GM18951 (cell line): ENCODE measurements at regions not wholly inside any gene's neighbourhood (a gene's known extent, or its start where the extent isn't known, plus 50 kb on each side); places are given as distances from the start of the nearest gene placed in this dataset.
"Not testable (repeated sequence)": the region's sequence is repeated elsewhere in the genome, so short reads cannot be mapped to it uniquely, and the experiment has no call there.

ENCODE experiments used
- POLR2A ChIP-seq: IDR thresholded peaks from 4 replicates; pipeline ENCODE4 v1.6.1; 2011; ENCODE audit warnings: mild to moderate bottlenecking; ENCODE audit not compliant: insufficient read length, insufficient read depth; ENCODE audit errors: extremely low read depth
- in situ Hi-C: fragments of 300-500 bp; cut with MboI; formaldehyde crosslinking; loops from one replicate; pipeline ENCODE4 v1.12.0; 2022; ENCODE audit warnings: low sequenced_read_pairs, mixed read lengths, inconsistent platforms; ENCODE audit not compliant: unreplicated experiment

GRCh38 chr6:75031102-75031501, 174.8 kb downstream of the COL12A1 start:
- in situ Hi-C loops, result not testable (repeated sequence)

GRCh38 chr6:75029333-75029732, 176.5 kb downstream of the COL12A1 start:
- no peak for TF ChIP-seq POLR2A
- in situ Hi-C loops, result no loop called here

GRCh38 chr6:75025371-75025770, 180.5 kb downstream of the COL12A1 start:
- TF ChIP-seq POLR2A, result no peak
- in situ Hi-C loops, result no loop called here

GRCh38 chr6:75024828-75025227, 181.0 kb downstream of the COL12A1 start:
- in situ Hi-C loops, result no loop called here
- TF ChIP-seq POLR2A, result no peak

GRCh38 chr6:75023634-75024033, 182.2 kb downstream of the COL12A1 start:
- TF ChIP-seq POLR2A, result no peak
- in situ Hi-C loops, result no loop called here

- in situ Hi-C loops, result no loop called here
- no peak for TF ChIP-seq POLR2A
Observed at GRCh38 chr6:75020971-75021370, 184.9 kb downstream of the COL12A1 start.

GRCh38 chr6:75020376-75020775, 185.5 kb downstream of the COL12A1 start:
- in situ Hi-C loops, result no loop called here
- no peak for TF ChIP-seq POLR2A

- in situ Hi-C loops, result no loop called here
- no peak for TF ChIP-seq POLR2A
Observed at GRCh38 chr6:75012018-75012417, 193.8 kb downstream of the COL12A1 start.

- in situ Hi-C loops, result not testable (repeated sequence)
Observed at GRCh38 chr6:75003984-75004383, 201.9 kb downstream of the COL12A1 start.

GRCh38 chr6:74997646-74998045, 208.2 kb downstream of the COL12A1 start:
- in situ Hi-C loops, result no loop called here
- no peak for TF ChIP-seq POLR2A

- in situ Hi-C loops, result no loop called here
- TF ChIP-seq POLR2A, result no peak
Observed at GRCh38 chr6:74993136-74993535, 212.7 kb downstream of the COL12A1 start.

GRCh38 chr6:74991573-74992332, 214.1 kb downstream of the COL12A1 start:
- TF ChIP-seq POLR2A, result no peak
- in situ Hi-C loops, result no loop called here

GRCh38 chr6:74979065-74979766, 226.6 kb downstream of the COL12A1 start:
- no peak for TF ChIP-seq POLR2A
- in situ Hi-C loops, result no loop called here

- in situ Hi-C loops, result no loop called here
- no peak for TF ChIP-seq POLR2A
Observed at GRCh38 chr6:74976701-74977100, 229.2 kb downstream of the COL12A1 start.

GRCh38 chr6:74976026-74976425, 229.8 kb downstream of the COL12A1 start:
- in situ Hi-C loops, result no loop called here
- no peak for TF ChIP-seq POLR2A

GRCh38 chr6:74973591-74973990, 232.3 kb downstream of the COL12A1 start:
- TF ChIP-seq POLR2A, result no peak
- in situ Hi-C loops, result no loop called here
